Transverse colon (tissue), 4 donors: ENCODE measurements at regions not wholly inside any gene's neighbourhood (a gene's known extent, or its start where the extent isn't known, plus 50 kb on each side); places are given as distances from the start of the nearest gene placed in this dataset.

Experiments
- DNase-seq: peaks from one replicate; pipeline ENCODE4 v3.0.0-alpha.2; 2019
- H3K27ac ChIP-seq, 4 donors: fragments of 200-600 bp; sonication (generic); 2 replicates each; pipeline ENCODE4 v1.5.1; 2016 to 2018; ENCODE audit warnings: inconsistent platforms in 4 of 4
- H3K27me3 ChIP-seq: fragments of 200-600 bp; sonication (generic); 2 replicates; pipeline ENCODE4 v1.5.1; 2017; ENCODE audit warnings: inconsistent platforms
- H3K36me3 ChIP-seq, 4 donors: fragments of 200-600 bp; sonication (generic); 2 replicates each; pipeline ENCODE4 v1.5.1; 2017 to 2019; ENCODE audit warnings: inconsistent platforms in 4 of 4
- H3K4me1 ChIP-seq, 4 donors: fragments of 200-600 bp; sonication (generic); 2 replicates each; pipeline ENCODE4 v1.5.1; 2017 to 2020; ENCODE audit warnings: inconsistent platforms in 4 of 4
- H3K4me3 ChIP-seq, 4 donors: fragments of 200-600 bp; sonication (generic); 1 replicate in 1 of 4; 2 replicates in 3 of 4; pipeline versions ENCODE4 v1.5.1 to v1.6.1; 2017 to 2019; ENCODE audit warnings: inconsistent platforms in 4 of 4
- H3K9me3 ChIP-seq, 2 donors: fragments of 200-600 bp; sonication (generic); 2 replicates each; pipeline ENCODE4 v1.5.1; 2017 to 2019; ENCODE audit warnings: inconsistent platforms in 2 of 2
- CTCF ChIP-seq, 5 experiments: fragments of 200-600 bp in 3 of 5; fragments of 450-650 bp in 2 of 5; sonication (generic) in 3 of 5; IDR thresholded peaks; 1 replicate in 2 of 5; 2 replicates in 3 of 5; pipeline ENCODE4 v1.5.1; 2016 to 2017; ENCODE audit warnings: antibody characterized with exemption in 5 of 5, inconsistent platforms in 3 of 5, mild to moderate bottlenecking in 2 of 5, moderate library complexity in 1 of 5
- EP300 ChIP-seq: sonication (generic); formaldehyde crosslinking; IDR thresholded peaks from one replicate; pipeline ENCODE4 v1.6.1; 2017; ENCODE audit warnings: antibody characterized with exemption, low read depth
- POLR2A ChIP-seq: fragments of 450-650 bp; IDR thresholded peaks from one replicate; pipeline ENCODE4 v1.6.1; 2016; ENCODE audit warnings: antibody characterized with exemption, mild to moderate bottlenecking, moderate library complexity
- POLR2AphosphoS5 ChIP-seq, 3 donors: sonication (generic); formaldehyde crosslinking; IDR thresholded peaks; one replicate each; pipeline ENCODE4 v1.6.1; 2016; ENCODE audit warnings: antibody characterized with exemption in 3 of 3
- WGBS, 2 donors: methylation state at CpG; one replicate each; pipeline ENCODE4 v1.1.5; 2018; ENCODE audit warnings: low coverage in 1 of 2; 5-methylcytosine and 5-hydroxymethylcytosine counted together
- in situ Hi-C, 4 donors: fragments of 200-750 bp; cut with MboI; loops; one replicate each; pipeline versions ENCODE4 v1.15.0 to v1.15.1; 2017; ENCODE audit warnings: low sequenced_read_pairs in 3 of 4, low pct_ligation_motif_present in 1 of 4, low pct_unique_long_range_greater_than_20kb in 1 of 4
- intact Hi-C: fragments of 100-400 bp; cut with DNase I; formaldehyde crosslinking; loops from one replicate; pipeline ENCODE4 v1.15.1; 2023; ENCODE audit warnings: low total_unique reads

- Histone ChIP-seq H3K27me3 (peaks cover 18% of the 10 kb centered on the region), H3K27ac (no peak overlapping the region), H3K4me1 (no peaks in the 10 kb centered on the region), H3K9me3 (no peaks in the 10 kb centered on the region), H3K36me3 (no peaks in the 10 kb centered on the region), H3K4me3 (no peak overlapping the region)
- WGBS, 2 donors, result 73 to 81% methylated on average over 11 of the region's 11 CpGs
- no peak for TF ChIP-seq POLR2A
- TF ChIP-seq CTCF (IDR thresholded peaks at IDR 0.05), result no peak
- no peak for TF ChIP-seq EP300
- no peak for TF ChIP-seq POLR2AphosphoS5 (IDR thresholded peaks at IDR 0.05)
- in situ Hi-C loops, result no loop called here
- intact Hi-C loops, result loop anchor here (5.0 kb wide), 1 partner anchor 1598 kb away; no protein-coding TSS in a partner anchor
- DNase-seq, result no peak
These were observed 78.0 kb upstream of the HRH2 start for GRCh38 chr5:175579742-175580432.

GRCh38 chr5:175582697-175583096 is 75.2 kb upstream of the HRH2 start:
- DNase-seq, result no peak
- no peak overlapping the region for H3K27ac ChIP-seq
- no peaks in the 10 kb centered on the region for H3K9me3 ChIP-seq
- no peaks in the 10 kb centered on the region for H3K27me3 ChIP-seq
- no peak overlapping the region for H3K4me3 ChIP-seq
- intact Hi-C loops (no loop called here), in situ Hi-C loops (no loop called here)
- no peak for TF ChIP-seq POLR2A
- TF ChIP-seq CTCF (IDR thresholded peaks at IDR 0.05), result no peak
- no peak for TF ChIP-seq POLR2AphosphoS5 (IDR thresholded peaks at IDR 0.05)
- TF ChIP-seq EP300, result no peak
- WGBS, 2 donors, result 78 to 86% methylated on average over 3 to 4 of the region's 4 CpGs
- no peaks in the 10 kb centered on the region for H3K4me1 ChIP-seq
- H3K36me3 ChIP-seq, result no peaks in the 10 kb centered on the region

- in situ Hi-C loops (no loop called here), intact Hi-C loops (no loop called here)
- no peak overlapping the region for H3K4me3 ChIP-seq
- H3K9me3 ChIP-seq, result no peaks in the 10 kb centered on the region
- H3K36me3 ChIP-seq, result no peaks in the 10 kb centered on the region
- peaks cover 5% of the 10 kb centered on the region for H3K27me3 ChIP-seq
- TF ChIP-seq CTCF (IDR thresholded peaks at IDR 0.05), result no peak
- no peak for TF ChIP-seq POLR2AphosphoS5 (IDR thresholded peaks at IDR 0.05)
- no peak for TF ChIP-seq EP300
- no peak for TF ChIP-seq POLR2A
- no peak for DNase-seq
- H3K27ac ChIP-seq, result no peak overlapping the region
- WGBS, 2 donors, result 70% methylated on average over 5 of the region's 5 CpGs; no CpG with 5 or more reads in 1 of the 2 donors
- H3K4me1 ChIP-seq, result no peaks in the 10 kb centered on the region
These were observed 72.3 kb upstream of the HRH2 start for GRCh38 chr5:175585567-175585966.

GRCh38 chr5:175588709-175589429 is 69.0 kb upstream of the HRH2 start:
- no peak for DNase-seq
- TF ChIP-seq CTCF (IDR thresholded peaks at IDR 0.05), result no peak
- TF ChIP-seq POLR2A, result no peak
- TF ChIP-seq EP300, result no peak
- TF ChIP-seq POLR2AphosphoS5 (IDR thresholded peaks at IDR 0.05), result no peak
- Histone ChIP-seq H3K27me3 (peaks cover 5% of the 10 kb centered on the region), H3K9me3 (no peaks in the 10 kb centered on the region), H3K27ac (no peak overlapping the region), H3K36me3 (no peaks in the 10 kb centered on the region), H3K4me3 (no peak overlapping the region), H3K4me1 (no peaks in the 10 kb centered on the region)
- intact Hi-C loops, result no loop called here
- 50 to 79% methylated on average over 1 to 5 of the region's 5 CpGs for WGBS, 2 donors
- in situ Hi-C loops, result no loop called here
